SIG-M5 treated with dmso at 0.1 percent for 504 hours (cell line): ENCODE measurements at regions not wholly inside any gene's neighbourhood (a gene's known extent, or its start where the extent isn't known, plus 50 kb on each side); places are given as distances from the start of the nearest gene placed in this dataset.
"Not testable (repeated sequence)": the region's sequence is repeated elsewhere in the genome, so short reads cannot be mapped to it uniquely, and the experiment has no call there.

ENCODE experiments used
- DNase-seq: peaks from one replicate; lab custom pipeline; 2025; ENCODE audit not compliant: unreplicated experiment; lab: John Stamatoyannopoulos, UW

DNA sequence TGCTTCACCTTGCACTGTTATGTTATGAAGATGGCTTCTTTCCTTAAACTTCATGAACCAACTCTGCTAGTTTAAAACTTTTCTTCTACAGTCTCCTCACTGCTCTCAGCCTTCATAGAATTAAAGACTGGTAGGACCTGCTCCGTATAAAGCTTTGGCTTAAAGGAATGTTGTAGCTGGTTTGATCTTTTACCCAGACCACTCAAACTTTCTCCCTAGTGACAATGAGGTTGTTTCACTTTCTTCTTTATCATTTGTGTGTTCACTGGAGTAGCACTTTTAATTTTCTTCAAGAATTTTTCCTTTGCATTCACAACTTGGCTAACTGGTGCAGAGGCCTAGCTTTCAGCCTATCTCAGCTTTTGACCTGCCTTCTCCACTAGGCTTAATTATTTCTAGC, 316.4 kb upstream of the RNF32 start:
- DNase-seq = no peak

DNA sequence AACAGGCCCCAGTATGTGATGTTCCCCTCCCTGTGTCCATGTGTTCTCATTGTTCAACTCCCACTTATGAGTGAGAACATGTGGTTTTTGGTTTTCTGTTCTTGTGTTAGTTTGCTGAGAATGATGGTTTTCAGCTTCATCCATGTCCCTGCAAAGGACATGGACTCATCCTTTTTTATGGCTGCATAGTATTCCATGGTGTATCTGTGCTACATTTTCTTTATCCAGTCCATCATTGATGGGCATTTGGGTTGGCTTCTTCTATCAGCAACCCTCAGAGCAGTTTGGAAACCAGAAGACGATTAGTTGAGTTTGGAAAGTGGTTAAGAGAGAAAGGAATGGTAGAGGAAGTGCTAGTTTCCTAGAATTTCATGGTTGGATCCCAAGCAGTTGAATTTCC, 319.1 kb upstream of the RNF32 start:
- DNase-seq = not testable (repeated sequence)

DNA sequence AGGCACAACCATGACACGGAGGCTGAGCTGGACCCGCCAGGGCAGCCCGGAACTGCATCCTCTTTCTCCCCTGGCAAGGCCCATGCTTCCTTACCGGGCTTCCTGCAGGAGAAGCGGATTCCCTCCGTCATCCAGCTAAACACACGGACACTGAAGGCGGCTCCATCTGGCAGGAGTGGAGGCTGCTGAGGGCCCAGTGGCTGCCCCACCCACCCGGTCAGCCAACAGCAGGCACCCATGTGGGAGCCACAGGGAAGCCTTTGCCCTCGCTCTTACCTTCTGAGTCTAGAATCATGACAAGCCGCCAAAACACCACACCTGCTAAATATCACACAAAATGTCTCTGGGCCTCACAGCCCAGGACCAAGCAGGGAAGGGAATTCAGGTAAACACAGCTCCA, 321.6 kb upstream of the RNF32 start:
- DNase-seq = no peak

DNA sequence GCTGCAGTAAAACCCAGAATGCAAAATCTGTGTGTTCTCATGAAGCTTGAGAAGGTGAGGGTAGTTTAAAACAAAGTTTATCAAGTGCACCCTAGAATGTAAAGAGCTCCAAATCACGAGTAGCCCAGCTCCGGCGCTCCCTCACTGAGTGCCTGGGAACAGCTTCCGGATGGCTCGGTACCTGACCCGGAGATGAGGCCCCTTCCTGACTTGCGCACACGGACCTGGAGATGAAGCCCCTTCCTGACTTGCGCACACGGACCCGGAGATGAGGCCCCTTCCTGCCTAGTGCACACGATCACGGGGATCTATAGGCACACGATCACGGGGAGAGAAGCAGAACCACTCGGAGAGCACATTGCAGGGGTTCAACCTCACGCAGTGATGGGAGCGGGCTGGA, 322.1 kb upstream of the RNF32 start:
- DNase-seq = no peak

DNA sequence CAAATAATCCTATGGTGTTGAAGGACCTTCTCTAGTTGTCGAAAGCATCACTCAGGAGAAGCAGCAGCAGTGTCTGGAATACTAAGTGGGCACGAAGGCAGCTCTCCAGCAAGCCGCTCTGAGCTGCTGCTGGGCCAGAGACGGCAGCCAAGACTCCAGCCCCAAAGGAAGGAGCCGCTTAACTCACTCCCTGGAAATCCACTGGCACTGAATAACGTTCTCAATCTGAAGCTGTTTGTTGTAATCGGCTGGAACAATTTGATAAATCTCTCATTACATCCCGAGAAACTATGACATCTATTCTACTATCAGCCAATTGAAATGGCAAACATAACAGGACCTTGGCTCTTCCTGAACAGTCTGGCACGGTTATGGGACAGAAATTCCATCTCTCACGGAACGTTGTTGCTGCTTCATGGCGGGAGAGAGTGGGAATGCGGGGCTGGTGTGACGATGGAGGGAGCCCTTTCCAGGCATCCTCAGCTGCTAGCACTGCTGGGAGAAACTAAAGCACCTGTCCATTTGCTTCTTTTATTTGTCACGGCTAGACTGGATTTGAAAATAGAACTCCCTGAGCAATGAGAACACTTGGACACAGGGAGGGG, 331.5 kb upstream of the RNF32 start:
- no peak for DNase-seq

DNA sequence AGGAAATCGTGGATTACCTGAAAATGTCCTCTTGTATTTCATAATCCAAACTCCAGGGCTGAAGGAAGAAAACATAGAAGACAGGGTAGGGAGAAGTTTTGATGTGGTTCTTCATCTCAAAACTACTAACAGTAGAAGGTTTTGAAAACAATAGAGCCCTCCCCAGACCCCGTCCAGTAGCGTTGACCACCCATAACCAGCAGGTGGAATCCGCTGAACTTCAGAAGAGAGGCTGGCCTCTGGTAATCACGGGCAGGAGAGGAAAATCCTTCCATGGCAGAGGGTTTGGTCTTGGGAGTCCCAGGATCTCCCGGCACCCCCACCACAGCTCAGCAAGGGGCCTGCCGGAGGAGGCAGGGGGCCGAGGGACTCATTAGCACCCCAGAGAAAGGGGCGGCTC, 333.4 kb upstream of the RNF32 start:
- DNase-seq = no peak

DNA sequence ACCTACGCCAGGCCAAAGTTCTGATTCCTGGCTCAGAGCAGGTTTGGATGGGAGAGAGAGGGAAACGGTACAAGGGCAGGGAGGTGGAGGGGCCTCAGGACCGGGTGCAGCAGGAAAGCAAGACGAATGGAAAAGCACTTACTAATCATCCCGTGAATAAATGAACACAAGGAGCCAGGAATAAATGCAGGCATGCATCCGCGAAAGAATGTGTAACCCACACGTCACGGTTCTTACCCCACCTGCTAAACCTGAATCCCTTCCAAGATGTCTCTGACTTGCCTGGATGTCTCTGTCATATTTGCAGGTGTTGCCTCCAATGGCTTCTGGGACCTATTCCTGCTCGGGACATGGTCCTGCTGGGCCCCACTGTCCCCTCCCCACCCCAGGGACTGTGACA, 335.2 kb upstream of the RNF32 start:
- DNase-seq = no peak

DNA sequence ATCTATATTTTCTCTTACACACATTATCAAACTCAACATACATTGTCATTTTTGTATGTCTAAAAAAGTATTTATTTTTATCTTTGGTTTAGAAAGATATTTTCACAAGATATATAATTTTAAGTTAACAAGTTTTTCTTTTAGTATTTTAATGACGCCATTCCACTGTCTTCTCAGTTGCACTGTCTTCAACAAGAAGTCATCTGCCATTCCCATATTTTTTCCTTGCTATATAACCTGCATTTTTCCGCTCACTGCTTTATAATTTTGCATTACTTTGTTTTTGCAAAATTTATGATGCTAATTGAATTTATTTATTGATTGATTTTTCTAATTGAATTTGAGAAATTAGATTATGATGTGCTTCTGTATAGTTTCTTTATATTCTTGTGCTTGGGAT, 357.8 kb upstream of the RNF32 start:
- no peak for DNase-seq

DNA sequence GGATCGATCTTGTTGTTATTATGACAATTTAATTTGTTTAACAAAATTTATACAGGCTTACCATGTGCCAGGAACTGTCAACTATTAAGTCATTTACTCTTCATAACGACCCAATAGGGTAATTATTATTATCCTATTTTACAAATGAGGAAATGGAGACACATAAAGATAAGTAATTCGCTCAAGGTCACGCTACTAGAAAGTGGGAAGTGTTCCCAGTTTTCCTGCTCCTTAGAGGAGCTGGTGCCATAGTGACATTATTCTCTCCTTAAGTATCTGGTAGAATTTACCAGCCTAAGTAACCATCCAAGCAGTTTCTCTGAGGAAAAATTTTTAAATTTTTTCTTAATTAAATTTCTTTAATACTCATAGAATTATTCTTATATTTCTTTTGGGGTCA, 360.9 kb upstream of the RNF32 start:
- no peak for DNase-seq

DNA sequence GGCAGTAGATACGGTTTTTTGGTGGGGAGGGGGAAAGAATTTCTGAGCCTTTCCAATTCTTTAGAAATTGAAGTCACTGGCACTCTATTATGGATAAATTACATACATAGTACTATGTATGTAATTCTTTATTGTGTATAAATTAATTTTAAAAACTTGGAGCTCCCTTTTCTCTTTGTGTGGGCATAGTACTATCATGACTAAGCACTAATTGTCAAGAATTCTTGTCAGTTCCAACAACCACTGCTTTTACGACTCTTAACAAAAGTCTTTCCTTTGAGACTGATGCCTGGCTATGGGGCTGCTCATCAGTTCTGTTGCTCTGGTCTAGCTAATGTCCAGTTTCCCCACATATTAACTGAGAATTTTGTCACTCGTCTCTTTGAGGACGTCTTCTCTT, 365.3 kb upstream of the RNF32 start:
- DNase-seq = no peak

DNA sequence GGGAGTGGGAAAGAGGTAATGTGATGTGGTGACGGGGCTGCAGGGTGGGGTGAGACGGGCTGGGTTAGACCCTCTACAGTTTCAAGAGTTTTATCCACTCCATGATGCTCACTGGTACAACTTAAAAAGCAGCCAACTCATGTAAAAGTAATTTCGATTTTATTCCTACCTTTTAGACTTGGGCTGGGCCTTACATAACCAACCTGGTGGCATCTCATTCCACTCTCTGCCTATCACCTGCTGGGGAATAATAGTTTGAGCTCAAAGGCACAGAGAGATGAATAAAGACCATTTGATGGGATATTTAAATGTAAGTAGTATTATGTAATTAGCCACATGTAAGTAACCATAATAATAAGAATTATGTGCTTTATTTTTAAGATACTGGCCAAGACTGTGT, 366.0 kb upstream of the RNF32 start:
- no peak for DNase-seq

DNA sequence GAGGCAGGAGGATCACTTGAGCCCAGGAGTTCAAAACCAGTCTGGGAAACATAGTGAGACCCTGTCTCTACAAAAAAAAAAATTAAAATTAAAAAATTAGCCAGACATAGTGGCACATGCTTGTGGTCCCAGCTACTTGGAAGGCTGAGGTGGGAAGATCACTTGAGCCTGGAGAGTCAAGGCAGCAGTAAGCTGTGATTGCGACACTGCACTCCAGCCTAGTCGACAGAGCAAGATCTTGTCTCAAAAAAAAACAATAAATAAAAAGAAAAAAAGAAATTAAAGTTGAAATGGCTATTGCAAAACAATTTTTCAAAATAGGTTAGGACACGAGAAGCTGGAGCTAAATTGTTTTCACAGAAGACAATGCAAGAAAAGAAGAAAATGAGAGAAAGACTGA, 379.0 kb upstream of the RNF32 start:
- no peak for DNase-seq

DNA sequence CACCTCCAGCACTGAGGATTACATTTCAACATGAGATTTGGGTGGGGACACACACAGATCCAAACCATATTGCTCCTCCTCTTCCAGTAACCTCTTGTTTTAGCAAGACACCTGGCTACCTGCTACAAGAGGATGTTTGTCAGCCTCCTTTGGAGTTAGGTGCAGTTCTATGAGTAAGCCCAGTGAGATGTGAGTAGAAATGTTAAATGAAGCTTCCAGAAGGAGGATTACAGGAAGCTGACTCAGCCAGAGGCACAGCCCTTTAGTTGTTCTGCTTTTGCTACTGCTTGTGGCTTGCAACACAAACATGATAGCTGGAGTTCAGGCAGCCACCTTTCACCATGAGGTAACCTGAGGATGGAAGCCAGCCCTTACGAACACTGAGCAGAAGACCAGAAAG, 382.7 kb upstream of the RNF32 start:
- no peak for DNase-seq

DNA sequence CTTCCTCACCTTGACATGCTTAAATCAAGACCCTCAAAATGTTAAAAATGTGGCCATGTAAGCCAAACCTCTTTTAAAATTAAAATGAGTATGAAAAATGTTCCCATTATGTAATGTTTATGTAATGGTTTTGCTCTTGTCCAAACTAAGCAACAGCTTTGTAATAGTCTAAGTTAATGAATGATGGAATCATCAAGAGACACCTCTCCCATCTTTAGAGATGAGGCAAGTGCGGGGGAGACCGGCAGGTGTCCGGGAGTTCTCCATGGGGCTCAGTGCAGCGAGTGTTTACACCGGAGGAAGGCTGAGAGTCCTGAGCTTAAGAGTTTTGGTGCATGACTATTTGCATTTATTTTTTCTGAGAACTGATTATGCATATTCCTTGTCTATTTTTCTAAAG, 384.9 kb upstream of the RNF32 start:
- no peak for DNase-seq

DNA sequence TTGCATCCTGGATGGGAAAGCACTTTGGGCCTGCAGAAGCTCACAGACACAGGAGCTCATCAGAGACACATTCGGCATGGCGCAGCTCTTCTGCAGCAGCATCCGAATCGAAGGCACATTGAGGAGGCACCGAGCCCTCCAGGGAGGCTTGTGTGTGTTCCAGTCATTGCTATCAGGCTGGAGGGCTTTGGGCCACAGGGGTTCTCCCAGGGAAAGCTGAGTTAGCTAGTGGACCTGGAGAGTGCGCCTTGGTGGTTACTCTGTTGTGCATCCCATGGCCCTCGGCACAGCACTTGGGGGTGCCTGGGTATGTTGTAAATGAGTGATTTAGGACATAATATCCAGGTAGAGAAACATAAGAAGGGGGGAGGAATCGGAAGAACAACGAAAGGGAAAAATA, 388.7 kb upstream of the RNF32 start:
- DNase-seq = no peak

DNA sequence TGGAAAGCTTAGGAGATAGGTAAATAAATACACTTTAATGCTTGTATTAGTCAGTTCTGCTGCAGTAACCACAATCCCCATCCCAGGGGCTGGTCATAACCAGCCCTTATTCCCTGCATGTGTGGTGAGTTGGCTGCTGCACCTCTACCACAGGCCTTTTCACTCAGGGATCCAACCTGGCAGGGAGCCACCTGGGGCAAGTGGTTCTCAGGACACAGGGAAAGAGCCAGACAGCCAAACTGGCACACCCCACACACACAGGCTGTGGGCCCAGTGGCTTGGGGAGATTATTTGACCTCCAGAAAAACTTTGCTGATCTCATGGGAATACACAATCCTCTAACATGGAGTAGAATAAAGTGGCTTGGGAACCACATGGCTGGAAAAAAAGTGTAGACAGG, 400.0 kb upstream of the RNF32 start:
- no peak for DNase-seq

DNA sequence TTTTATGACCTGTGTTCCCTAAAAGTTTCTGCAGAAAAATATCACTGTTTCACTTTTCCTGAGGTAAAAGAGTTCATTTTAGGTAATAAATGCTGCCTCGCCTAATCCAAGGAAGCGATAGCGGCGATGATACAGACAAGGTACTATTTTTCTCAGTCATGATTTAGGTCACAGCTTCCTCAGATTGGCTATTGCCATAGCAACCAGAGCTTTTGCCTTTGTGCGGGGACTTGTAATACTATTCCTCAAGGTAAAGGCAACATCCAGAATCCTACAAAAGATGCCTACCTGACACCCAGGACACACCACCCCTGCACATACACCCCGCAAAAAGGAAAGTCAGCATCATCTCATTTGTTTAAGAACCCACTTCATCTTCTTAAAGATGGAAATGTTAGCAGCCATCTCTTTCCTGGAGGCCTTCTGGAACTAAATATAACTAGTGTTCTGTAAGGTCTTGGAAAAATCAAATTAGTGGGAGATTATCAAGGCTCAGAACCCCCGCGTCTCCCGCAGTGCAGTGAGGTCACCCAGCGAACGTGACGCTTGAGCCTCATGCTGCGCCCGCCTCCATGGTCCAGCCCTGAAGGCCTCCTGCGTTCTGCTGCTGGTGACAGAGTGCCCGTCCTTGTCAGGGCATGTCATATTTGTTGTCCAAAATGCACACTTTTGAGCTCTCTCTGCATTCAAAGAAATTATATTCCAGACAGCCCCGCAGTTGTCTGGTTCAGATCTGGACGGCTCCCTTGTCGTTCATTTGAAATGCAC, 402.0 kb upstream of the RNF32 start:
- DNase-seq = no peak

DNA sequence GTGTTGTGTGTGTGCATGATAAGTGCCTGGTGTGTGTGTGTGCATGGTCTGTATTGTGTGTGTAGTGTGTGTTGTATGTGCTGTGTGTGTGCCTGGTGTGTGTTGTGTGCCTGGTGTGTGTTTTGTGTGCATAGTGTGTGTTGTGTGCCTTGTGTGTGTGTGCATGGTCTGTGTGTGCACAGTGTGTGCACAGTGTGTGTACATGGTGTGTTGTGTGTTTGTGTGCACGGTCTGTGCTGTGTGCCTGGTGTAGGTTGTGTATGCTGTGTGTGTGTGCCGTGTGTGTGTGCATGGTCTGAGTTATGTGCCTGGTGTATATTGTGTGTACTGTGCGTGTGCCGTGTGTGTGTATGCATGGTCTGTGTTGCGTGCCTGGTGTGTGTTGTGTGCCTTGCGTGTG, 403.0 kb upstream of the RNF32 start:
- no peak for DNase-seq

DNA sequence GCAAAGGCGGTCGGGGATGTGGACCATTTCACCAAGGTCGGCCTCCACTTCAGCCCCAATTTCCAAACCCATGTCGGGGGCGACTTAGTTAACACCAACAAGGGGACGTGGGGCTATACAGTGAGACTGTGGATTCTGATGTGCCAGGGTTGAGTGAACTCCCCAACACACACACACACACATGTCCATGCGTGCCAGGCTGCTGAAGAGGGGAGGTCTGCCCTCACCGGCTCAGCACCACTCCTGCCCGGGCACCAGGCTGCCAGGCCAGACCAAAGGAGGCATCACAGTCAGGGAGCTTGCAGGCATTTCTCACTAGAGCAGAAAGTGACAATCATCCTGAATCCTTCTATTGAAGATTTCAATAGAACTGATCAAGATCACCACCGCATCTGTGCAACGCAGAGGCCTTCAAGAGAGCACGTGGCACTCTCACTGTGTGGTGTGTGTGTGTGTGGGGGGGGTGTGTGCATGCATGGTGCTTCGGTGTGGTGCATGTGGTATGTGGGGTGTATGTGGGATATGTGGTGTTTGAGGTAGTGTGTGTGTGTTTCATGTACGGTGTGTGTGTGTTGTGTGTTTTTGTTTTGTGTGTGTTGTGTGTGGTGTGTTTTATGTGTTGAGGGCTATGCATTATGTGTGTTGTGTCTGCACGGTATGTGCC, 403.5 kb upstream of the RNF32 start:
- no peak for DNase-seq

DNA sequence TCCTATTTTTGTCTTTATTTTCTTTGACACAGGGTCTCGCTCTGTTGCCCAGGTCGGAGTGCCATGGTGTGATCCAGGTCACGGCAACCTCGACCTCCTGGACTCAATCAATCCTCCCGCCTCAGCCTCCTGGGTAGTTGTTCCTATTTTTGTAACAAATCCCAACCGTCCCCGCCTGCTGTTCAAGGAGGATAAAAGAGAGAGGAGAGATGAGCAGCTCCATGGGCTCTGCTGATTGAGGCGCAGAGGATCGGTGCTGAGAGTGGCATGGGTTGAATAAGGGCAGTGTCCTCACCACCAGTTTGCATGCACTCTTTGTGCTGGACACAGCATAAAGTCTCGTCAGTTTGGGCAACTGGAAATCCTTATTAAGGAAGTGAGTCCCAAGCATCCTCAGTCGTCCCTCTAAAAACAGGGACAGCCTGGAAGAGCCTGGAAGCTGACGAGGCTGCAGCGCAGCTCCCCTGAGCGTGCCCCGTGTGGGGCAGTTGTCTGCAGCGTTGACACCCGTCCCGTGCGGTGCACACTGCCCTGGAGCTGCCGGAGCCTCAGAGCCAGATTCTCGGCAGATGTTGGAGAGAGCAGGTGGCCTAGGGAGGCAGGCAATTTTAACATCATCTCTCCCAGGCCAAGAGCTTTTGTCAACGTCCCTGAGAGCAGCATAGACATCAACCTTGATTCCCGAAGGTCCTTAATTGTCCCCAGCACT, 404.2 kb upstream of the RNF32 start:
- no peak for DNase-seq

DNA sequence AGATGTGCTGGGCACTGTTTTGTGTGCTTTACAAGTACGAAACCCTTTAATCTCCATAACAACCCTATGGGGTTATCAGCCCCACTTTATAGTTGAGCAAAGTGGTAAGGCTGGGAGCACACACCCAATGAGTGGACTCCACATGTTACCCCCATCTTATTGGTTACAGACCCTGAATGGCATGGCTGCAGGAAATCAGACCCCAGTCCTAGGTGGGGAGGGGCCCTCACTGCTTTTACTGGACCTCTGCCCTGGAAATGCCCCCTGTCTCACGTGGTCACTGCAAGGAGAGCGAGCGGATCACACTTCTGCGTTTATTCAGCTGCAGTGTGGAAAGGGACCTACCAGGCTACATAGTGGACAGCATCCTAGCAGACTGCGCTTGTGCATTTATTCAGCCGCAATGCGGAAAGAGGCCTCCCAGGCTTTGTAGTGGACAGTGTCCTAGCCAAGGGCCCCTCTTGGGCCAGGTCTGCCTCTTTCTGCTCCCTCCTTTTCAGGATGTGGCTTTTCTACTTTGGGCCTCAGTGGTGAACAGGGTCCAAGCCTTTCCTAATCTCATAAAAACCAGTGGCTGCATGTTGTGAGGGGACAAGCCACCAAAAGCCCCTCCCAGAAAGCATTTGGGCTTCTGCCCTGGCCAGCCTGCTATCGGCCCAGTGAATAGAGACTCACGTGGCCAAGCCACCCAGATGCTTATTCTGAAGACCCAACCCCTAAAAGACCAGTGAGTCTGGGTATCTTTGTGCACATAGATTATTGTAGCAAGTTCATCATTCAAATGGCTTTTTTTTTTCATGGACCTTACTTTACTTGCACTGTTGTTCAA, 405.7 kb upstream of the RNF32 start:
- DNase-seq = no peak
